Inflammatory macrophage (primary cell): ENCODE measurements at regions not wholly inside any gene's neighbourhood (a gene's known extent, or its start where the extent isn't known, plus 50 kb on each side); places are given as distances from the start of the nearest gene placed in this dataset.

Source experiments
- DNase-seq, 2 donors: peaks; one replicate each; pipeline ENCODE4 v3.0.0-alpha.2; 2020 to 2022

GRCh38 chr12:126481688-126482087 is 1416.5 kb downstream of the AACS start:
- DNase-seq: no peak

- no peak for DNase-seq
Observed at GRCh38 chr12:126482238-126482889, 1417.1 kb downstream of the AACS start.

GRCh38 chr12:126483145-126484068 is 1418.2 kb downstream of the AACS start:
- DNase-seq: no peak

GRCh38 chr12:126487431-126487980 is 1422.3 kb downstream of the AACS start:
- DNase-seq: no peak

- no peak for DNase-seq
Observed at GRCh38 chr12:126488806-126489205, 1423.6 kb downstream of the AACS start.

GRCh38 chr12:126492181-126492580 is 1426.9 kb downstream of the AACS start:
- DNase-seq: no peak

GRCh38 chr12:126493366-126494108 is 1428.3 kb downstream of the AACS start:
- no peak for DNase-seq

GRCh38 chr12:126496201-126496600 is 1431.0 kb downstream of the AACS start:
- no peak for DNase-seq

GRCh38 chr12:126506426-126507182 is 1441.4 kb downstream of the AACS start:
- no peak for DNase-seq

GRCh38 chr12:126507231-126507630 is 1442.0 kb downstream of the AACS start:
- DNase-seq: no peak

- DNase-seq: no peak
Observed at GRCh38 chr12:126509572-126509971, 1444.3 kb downstream of the AACS start.

GRCh38 chr12:126510630-126511029 is 1445.4 kb downstream of the AACS start:
- DNase-seq: no peak

GRCh38 chr12:126512916-126513913 is 1448.0 kb downstream of the AACS start:
- no peak for DNase-seq

- DNase-seq: no peak
Observed at GRCh38 chr12:126518596-126519200, 1453.5 kb downstream of the AACS start.

- no peak for DNase-seq
Observed at GRCh38 chr12:126519833-126520232, 1454.6 kb downstream of the AACS start.

GRCh38 chr12:126523891-126524290 is 1458.7 kb downstream of the AACS start:
- no peak for DNase-seq

GRCh38 chr12:126534495-126534894 is 1469.3 kb downstream of the AACS start:
- DNase-seq: no peak

GRCh38 chr12:126534942-126535341 is 1469.7 kb downstream of the AACS start:
- DNase-seq: no peak

- no peak for DNase-seq
Observed at GRCh38 chr12:126535971-126536370, 1470.7 kb downstream of the AACS start.

GRCh38 chr12:126537961-126538530 is 1472.8 kb downstream of the AACS start:
- no peak for DNase-seq
